Stimulated activated memory B cell treated with anti-CD40 and anti-IgM and Interleukin-4, amounts not matched to agents 10 μg/mL and 1 μg/mL and 100 μg/mL, for 72 hours (primary cell): ENCODE measurements at regions not wholly inside any gene's neighbourhood (a gene's known extent, or its start where the extent isn't known, plus 50 kb on each side); places are given as distances from the start of the nearest gene placed in this dataset.

Source experiments
- ATAC-seq: fragments of 150-1000 bp; cut with Tn5 transposase; 2 replicates; pipeline ENCODE4 v1.10.0; 2021
- H3K27ac Mint-ChIP-seq: one replicate; pipeline ENCODE4 v1.8.0; 2022; ENCODE audit warnings: mild to moderate bottlenecking, mixed read lengths
- H3K27me3 Mint-ChIP-seq: one replicate; pipeline ENCODE4 v1.8.0; 2022; ENCODE audit warnings: mixed read lengths
- H3K36me3 Mint-ChIP-seq: one replicate; pipeline ENCODE4 v1.8.0; 2022; ENCODE audit warnings: mixed read lengths
- H3K4me1 Mint-ChIP-seq: one replicate; pipeline ENCODE4 v1.8.0; 2022; ENCODE audit warnings: mixed read lengths
- H3K4me3 Mint-ChIP-seq: one replicate; pipeline ENCODE4 v1.8.0; 2022; ENCODE audit warnings: mild to moderate bottlenecking, moderate library complexity, mixed read lengths
- H3K9me3 Mint-ChIP-seq: one replicate; pipeline ENCODE4 v1.8.0; 2022; ENCODE audit warnings: mixed read lengths

DNA sequence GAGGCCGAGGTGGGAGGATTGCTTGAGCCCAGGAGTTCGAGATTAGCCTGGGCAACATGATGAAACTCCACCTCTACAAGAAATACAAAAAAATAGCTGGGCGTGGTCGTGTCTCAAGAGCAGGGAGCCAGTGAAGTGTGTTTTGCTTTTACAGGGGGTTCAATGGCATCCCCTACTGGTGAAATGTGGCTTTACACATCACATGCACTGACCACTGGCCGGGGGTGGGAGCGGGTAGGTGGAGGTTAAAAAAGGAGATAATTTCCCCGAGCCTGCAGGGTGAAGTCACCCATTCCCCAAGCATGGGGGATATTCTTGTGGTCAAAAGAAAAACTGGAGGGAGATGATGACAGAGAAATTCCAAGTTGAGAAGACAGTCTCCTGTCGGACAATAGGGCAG lies 63.6 kb upstream of the PWP1 start:
- Mint-ChIP-seq H3K27ac (no peak overlapping the region), H3K4me1 (no peaks in the 10 kb centered on the region), H3K36me3 (no peaks in the 10 kb centered on the region), H3K9me3 (peaks cover 8% of the 10 kb centered on the region), H3K4me3 (no peak overlapping the region), H3K27me3 (no peaks in the 10 kb centered on the region)
- ATAC-seq = no peak

DNA sequence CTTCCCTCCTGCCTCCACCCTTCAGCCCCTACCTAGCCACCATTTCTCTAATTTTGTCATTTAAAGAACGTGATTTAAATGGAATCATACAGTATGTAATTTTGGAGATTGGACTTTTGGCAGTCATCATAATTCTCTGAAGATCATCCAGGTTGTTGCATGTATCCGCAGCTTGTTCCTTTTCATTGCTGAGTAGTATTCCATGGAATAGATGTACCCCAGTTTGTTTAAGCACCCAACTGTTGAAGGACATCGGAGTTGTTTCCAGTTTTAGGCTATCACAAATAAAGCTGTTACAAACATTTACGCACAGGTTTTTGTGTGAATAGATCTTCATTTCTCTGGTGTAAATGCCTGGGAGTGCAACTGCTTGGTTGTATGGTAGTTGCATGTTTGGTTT lies 61.1 kb upstream of the PWP1 start:
- Mint-ChIP-seq H3K27me3 (no peaks in the 10 kb centered on the region), H3K4me3 (no peak overlapping the region), H3K9me3 (peaks cover 8% of the 10 kb centered on the region), H3K36me3 (no peaks in the 10 kb centered on the region), H3K27ac (no peak overlapping the region), H3K4me1 (no peaks in the 10 kb centered on the region)
- ATAC-seq = no peak

DNA sequence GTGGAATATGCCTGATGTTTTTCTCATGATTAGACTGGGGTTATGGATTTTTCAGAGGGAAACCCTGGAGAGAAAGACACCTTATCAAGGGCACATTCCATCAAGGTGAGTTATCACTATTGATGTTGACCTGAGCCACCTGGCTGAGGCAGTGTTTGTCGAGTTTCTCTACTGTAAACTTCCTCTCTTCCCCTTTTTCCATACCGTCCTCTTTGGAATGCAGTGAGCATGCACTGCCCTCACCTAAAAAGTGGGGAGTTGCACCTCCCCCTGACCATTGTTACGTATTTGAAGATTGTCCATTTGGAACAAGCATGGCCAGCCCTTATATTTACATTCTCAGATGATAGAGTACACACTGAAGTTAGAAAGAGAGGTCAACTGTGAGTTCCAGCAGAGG lies 53.9 kb upstream of the PWP1 start:
- no peaks in the 10 kb centered on the region for H3K4me1 Mint-ChIP-seq
- no peak overlapping the region for H3K4me3 Mint-ChIP-seq
- H3K36me3 Mint-ChIP-seq = no peaks in the 10 kb centered on the region
- no peak for ATAC-seq
- H3K9me3 Mint-ChIP-seq = peaks cover 7% of the 10 kb centered on the region
- peaks cover 29% of the 10 kb centered on the region for H3K27me3 Mint-ChIP-seq
- H3K27ac Mint-ChIP-seq = no peak overlapping the region

DNA sequence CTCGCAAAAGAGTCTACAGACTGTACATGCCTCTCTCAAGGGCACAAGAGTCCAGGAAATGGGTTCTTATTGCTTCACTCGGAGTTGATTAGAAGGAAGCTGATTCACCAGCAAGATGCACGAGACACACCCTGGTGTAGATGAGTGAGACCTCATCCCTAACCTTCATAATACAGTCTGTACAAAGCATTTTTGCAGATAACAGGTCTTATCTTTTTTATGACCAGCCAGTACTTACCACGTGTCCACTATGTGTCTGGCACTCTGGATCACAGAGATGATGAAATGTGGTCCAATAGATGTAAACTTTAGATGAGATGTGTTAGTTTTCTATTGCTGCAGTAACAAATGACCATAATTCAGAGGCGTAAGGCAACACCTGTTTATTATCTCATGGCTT lies 53.4 kb upstream of the PWP1 start:
- no peak overlapping the region for H3K4me3 Mint-ChIP-seq
- H3K27ac Mint-ChIP-seq = no peak overlapping the region
- H3K4me1 Mint-ChIP-seq = no peaks in the 10 kb centered on the region
- peaks cover 7% of the 10 kb centered on the region for H3K9me3 Mint-ChIP-seq
- peaks cover 31% of the 10 kb centered on the region for H3K27me3 Mint-ChIP-seq
- H3K36me3 Mint-ChIP-seq = no peaks in the 10 kb centered on the region
- ATAC-seq = no peak

DNA sequence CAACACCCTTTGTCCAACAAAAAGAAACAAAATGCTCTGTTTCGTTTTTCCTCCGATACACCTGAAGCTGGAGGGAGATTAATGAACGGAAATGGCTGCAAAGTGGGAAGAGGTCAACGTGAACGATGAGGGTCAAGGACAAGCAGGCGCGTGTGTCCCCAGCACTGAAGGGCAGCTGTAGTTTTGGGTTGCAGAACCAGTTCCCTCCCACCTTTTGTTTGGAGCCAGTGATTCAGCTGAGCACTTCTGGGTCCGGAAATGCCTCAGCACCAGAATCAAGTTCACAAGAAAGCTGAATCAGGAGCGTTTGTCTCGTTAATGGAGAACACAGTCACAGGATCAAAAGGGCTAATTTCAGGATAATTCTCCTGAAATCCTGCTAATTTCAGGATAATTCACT lies 51.1 kb upstream of the PWP1 start:
- Mint-ChIP-seq H3K9me3 (peaks cover 11% of the 10 kb centered on the region), H3K27me3 (peaks cover 54% of the 10 kb centered on the region), H3K27ac (no peak overlapping the region), H3K4me1 (no peaks in the 10 kb centered on the region), H3K36me3 (no peaks in the 10 kb centered on the region), H3K4me3 (no peak overlapping the region)
- no peak for ATAC-seq

DNA sequence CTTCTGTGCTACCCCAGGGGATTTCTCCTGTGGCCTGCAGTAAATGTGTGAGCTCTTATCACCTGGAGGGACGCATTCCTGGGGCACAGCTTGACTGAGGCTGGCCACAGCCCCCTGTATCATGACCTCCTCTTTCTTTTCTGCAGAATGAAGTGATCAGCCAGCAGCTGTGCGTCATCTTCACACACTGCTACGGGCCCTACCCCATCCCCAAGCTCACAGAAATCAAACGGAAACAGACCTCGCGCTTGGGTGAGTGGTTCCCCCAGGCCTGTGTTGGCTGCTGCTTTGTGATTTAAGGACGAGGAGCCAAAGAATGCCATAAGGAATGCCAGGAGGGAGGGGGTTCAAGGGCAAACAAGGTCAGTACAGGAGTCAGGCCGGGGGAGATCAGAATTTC lies 50.5 kb upstream of the PWP1 start:
- ATAC-seq = no peak
- H3K27me3 Mint-ChIP-seq = peaks cover 53% of the 10 kb centered on the region
- no peak overlapping the region for H3K4me3 Mint-ChIP-seq
- peaks cover 11% of the 10 kb centered on the region for H3K9me3 Mint-ChIP-seq
- no peak overlapping the region for H3K27ac Mint-ChIP-seq
- no peaks in the 10 kb centered on the region for H3K4me1 Mint-ChIP-seq
- H3K36me3 Mint-ChIP-seq = no peaks in the 10 kb centered on the region
